IMR-90 (cell line): ENCODE measurements at regions not wholly inside any gene's neighbourhood (a gene's known extent, or its start where the extent isn't known, plus 50 kb on each side); places are given as distances from the start of the nearest gene placed in this dataset.

ENCODE experiments used
- ATAC-seq: fragments of 200-7000 bp; cut with Tn5 transposase; 2 replicates; pipeline ENCODE4 v1.9.1; 2020; ENCODE audit warnings: low read depth, mild to moderate bottlenecking, moderate library complexity
- BruUV-seq: library from RNA; stranded (reverse); fragments of 400-500 nt; replicated peaks from 2 replicates; lab custom pipeline; 2021; lab: Mats Ljungman, UMichigan
- CTCF ChIA-PET: fragments of 300-600 bp; formaldehyde crosslinking; extraction: SDS; loops from one replicate; lab custom pipeline; 2021; ENCODE audit warnings: antibody characterized with exemption; lab: Yijun Ruan, JAX
- POLR2A ChIA-PET: fragments of 300-600 bp; sonication (Branson Sonifier 250); formaldehyde crosslinking; loops from one replicate; lab custom pipeline; 2022; ENCODE audit warnings: antibody characterized with exemption; ENCODE audit not compliant: unreplicated experiment; lab: Charles Lee
- DNase-seq: peaks from one replicate; pipeline ENCODE4 v3.0.0; 2013
- H2AFZ ChIP-seq: replicated peaks from 2 replicates; pipeline ENCODE3; 2013; ENCODE audit warnings: low read length, mild to moderate bottlenecking; ENCODE audit not compliant: poor library complexity
- H2AK5ac ChIP-seq: 2 replicates; pipeline ENCODE4 v1.6.1; 2013; ENCODE audit warnings: low read depth, low read length, inconsistent platforms
- H2AK9ac ChIP-seq: replicated peaks from 2 replicates; pipeline ENCODE3; 2013; ENCODE audit warnings: mild to moderate bottlenecking, low read depth, low read length, moderate library complexity; ENCODE audit not compliant: poor library complexity
- H2BK120ac ChIP-seq: 2 replicates; pipeline ENCODE4 v1.6.1; 2013; ENCODE audit warnings: low read depth, low read length, inconsistent platforms
- H2BK15ac ChIP-seq: 3 replicates; pipeline ENCODE4 v1.6.1; 2013; ENCODE audit warnings: low read depth, low read length, inconsistent platforms
- H2BK20ac ChIP-seq: 2 replicates; pipeline ENCODE4 v1.6.1; 2013; ENCODE audit warnings: low read depth, mild to moderate bottlenecking, inconsistent platforms, low read length, moderate library complexity
- H2BK5ac ChIP-seq: 2 replicates; pipeline ENCODE4 v1.6.1; 2013; ENCODE audit warnings: mild to moderate bottlenecking, low read depth, low read length, inconsistent platforms; ENCODE audit not compliant: poor library complexity, severe bottlenecking
- H3K14ac ChIP-seq: replicated peaks from 2 replicates; pipeline ENCODE4 v1.6.1; 2013; ENCODE audit warnings: low read depth, low read length, inconsistent platforms
- H3K18ac ChIP-seq: 2 replicates; pipeline ENCODE4 v1.6.1; 2013; ENCODE audit warnings: low read depth, low read length, control low read depth
- H3K23ac ChIP-seq: 2 replicates; pipeline ENCODE4 v1.6.1; 2013; ENCODE audit warnings: low read depth, low read length, inconsistent platforms
- H3K27ac ChIP-seq: 2 replicates; pipeline ENCODE4 v1.5.1; 2013; ENCODE audit warnings: mild to moderate bottlenecking, control low read depth, low read length; ENCODE audit not compliant: insufficient read depth
- H3K27me3 ChIP-seq: 2 replicates; pipeline ENCODE4 v1.6.1; 2013; ENCODE audit warnings: low read length; ENCODE audit not compliant: control insufficient read depth, insufficient read depth
- H3K36me3 ChIP-seq: 2 replicates; pipeline ENCODE4 v1.6.1; 2013; ENCODE audit warnings: low read length, mixed read lengths; ENCODE audit not compliant: control insufficient read depth, insufficient read depth
- H3K4ac ChIP-seq: 2 replicates; pipeline ENCODE4 v1.6.1; 2013; ENCODE audit warnings: low read depth, low read length, inconsistent platforms
- H3K4me1 ChIP-seq: 2 replicates; pipeline ENCODE4 v1.6.1; 2013; ENCODE audit warnings: low read length, mixed read lengths; ENCODE audit not compliant: control insufficient read depth, insufficient read depth
- H3K4me2 ChIP-seq: 2 replicates; pipeline ENCODE4 v1.6.1; 2013; ENCODE audit warnings: low read depth, mild to moderate bottlenecking, control low read depth, low read length, moderate library complexity
- H3K4me3 ChIP-seq: 2 replicates; pipeline ENCODE4 v1.5.1; 2013; ENCODE audit warnings: low read depth, mild to moderate bottlenecking, control low read depth, low read length, moderate library complexity; ENCODE audit not compliant: insufficient read depth
- H3K56ac ChIP-seq: 2 replicates; pipeline ENCODE4 v1.6.1; 2013; ENCODE audit warnings: low read length, inconsistent platforms; ENCODE audit not compliant: insufficient read depth; ENCODE audit errors: extremely low read depth
- H3K79me1 ChIP-seq, 2 experiments: 2 replicates each; pipeline ENCODE4 v1.6.1; 2013; ENCODE audit warnings: low read length in 2 of 2, inconsistent platforms in 1 of 2, low read depth in 1 of 2
- H3K9ac ChIP-seq: 2 replicates; pipeline ENCODE4 v1.6.1; 2013; ENCODE audit warnings: low read depth, low read length, control low read depth
- H3K9me1 ChIP-seq: 2 replicates; pipeline ENCODE4 v1.6.1; 2013; ENCODE audit warnings: low read length, inconsistent platforms; ENCODE audit not compliant: insufficient read depth
- H3K9me3 ChIP-seq: 2 replicates; pipeline ENCODE4 v1.6.1; 2013; ENCODE audit warnings: low read length; ENCODE audit not compliant: control insufficient read depth, insufficient read depth
- H4K20me1 ChIP-seq: 2 replicates; pipeline ENCODE4 v1.6.1; 2013; ENCODE audit warnings: low read length, inconsistent platforms; ENCODE audit not compliant: insufficient read depth
- H4K5ac ChIP-seq: 2 replicates; pipeline ENCODE4 v1.6.1; 2013; ENCODE audit warnings: mild to moderate bottlenecking, low read depth, low read length, control low read depth
- H4K8ac ChIP-seq, 2 experiments: 2 replicates each; pipeline ENCODE4 v1.6.1; 2013; ENCODE audit warnings: low read depth in 2 of 2, low read length in 2 of 2, control low read depth in 1 of 2, inconsistent platforms in 1 of 2
- H4K91ac ChIP-seq: 2 replicates; pipeline ENCODE4 v1.6.1; 2013; ENCODE audit warnings: low read depth, low read length, inconsistent platforms; ENCODE audit not compliant: insufficient read depth
- RCOR1 ChIP-seq: IDR thresholded peaks from 2 replicates; pipeline ENCODE4 v1.6.1; 2012; ENCODE audit warnings: mild to moderate bottlenecking, low read length, improper control_type of control experiment; ENCODE audit not compliant: insufficient replicate concordance
- WGBS, 2 experiments: methylation state at CpG; one replicate each; pipeline versions ENCODE4 v1.1.5 to v1.1.7; 2013; ENCODE audit warnings: missing lambda C conversion rate in 2 of 2; ENCODE audit not compliant: insufficient read length in 1 of 2; ENCODE audit errors: extremely low coverage in 2 of 2; 5-methylcytosine and 5-hydroxymethylcytosine counted together
- dilution Hi-C: fragments of 300-500 bp; cut with HindIII; formaldehyde crosslinking; loops from one replicate; pipeline ENCODE4 v1.14.3; 2018; ENCODE audit warnings: low sequenced_read_pairs; ENCODE audit not compliant: unreplicated experiment
- in situ Hi-C: fragments of 300-500 bp; cut with MboI; formaldehyde crosslinking; loops from 3 replicates; pipeline ENCODE4 v1.14.3; 2019; ENCODE audit warnings: low sequenced_read_pairs, inconsistent platforms, mixed read lengths
- intact Hi-C: fragments of 100-400 bp; cut with micrococcal nuclease; formaldehyde crosslinking; loops from 2 replicates; pipeline ENCODE4 v1.10.0; 2022
- TF ChIP-seq, protein P1 (sequence below): fragments of 150-350 bp; IDR thresholded peaks from 2 replicates; pipeline ENCODE4 v1.6.1; 2016; ENCODE audit warnings: low read depth, mild to moderate bottlenecking, low read length, moderate library complexity, borderline replicate concordance

DNA sequence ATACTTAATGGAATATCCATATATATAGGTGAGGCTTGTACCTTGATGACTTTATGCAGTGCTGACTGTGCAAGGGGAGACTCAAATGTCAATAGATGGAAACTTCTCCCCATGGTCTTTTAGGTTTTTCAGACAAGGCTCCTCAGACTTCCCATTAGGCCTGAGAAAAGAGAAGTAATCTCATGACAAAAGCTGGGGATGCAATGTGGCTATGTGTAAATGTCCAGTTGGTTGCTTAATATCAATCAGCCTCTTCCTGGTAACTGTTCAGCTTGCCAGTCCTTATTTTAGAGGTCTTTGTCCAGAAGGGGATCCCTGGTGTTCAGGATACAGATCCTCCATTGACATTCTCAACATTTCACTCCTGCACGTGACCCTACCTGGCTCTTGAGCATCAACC is 621.1 kb upstream of the CDH18 start:
- Histone ChIP-seq H3K14ac (no peak overlapping the region), H3K27me3 (no peaks in the 10 kb centered on the region), H2BK5ac (no peak overlapping the region), H3K9me1 (no peaks in the 10 kb centered on the region), H3K18ac (no peak overlapping the region), H3K23ac (no peak overlapping the region), H4K20me1 (no peaks in the 10 kb centered on the region), H2AK9ac (no peak overlapping the region), H4K8ac (no peak overlapping the region), H3K9me3 (peaks cover 5% of the 10 kb centered on the region), H4K91ac (no peak overlapping the region), H4K5ac (no peak overlapping the region), H3K4me3 (no peak overlapping the region), H3K27ac (no peak overlapping the region), H2BK15ac (no peak overlapping the region), H2BK120ac (no peak overlapping the region), H3K36me3 (no peaks in the 10 kb centered on the region), H2AK5ac (no peak overlapping the region), H3K9ac (no peak overlapping the region), H2BK20ac (no peak overlapping the region), H3K4ac (no peak overlapping the region), H3K4me2 (no peak overlapping the region), H3K56ac (no peak overlapping the region), H2AFZ (no peak overlapping the region), H3K79me1 (no peaks in the 10 kb centered on the region), H3K4me1 (no peaks in the 10 kb centered on the region)
- in situ Hi-C loops (no loop called here), intact Hi-C loops (no loop called here), dilution Hi-C loops (no loop called here)
- CTCF ChIA-PET, result interaction anchor here (0.5 kb wide), 1 partner anchor 1295 kb away, joined by 3 read pairs; no protein-coding TSS in a partner anchor
- no CpG with 5 or more reads among the region's 1 CpG for WGBS, 2 experiments
- ATAC-seq, result no peak
- no peak for DNase-seq
- POLR2A ChIA-PET, result no interaction called here
- TF ChIP-seq, protein P1, sequence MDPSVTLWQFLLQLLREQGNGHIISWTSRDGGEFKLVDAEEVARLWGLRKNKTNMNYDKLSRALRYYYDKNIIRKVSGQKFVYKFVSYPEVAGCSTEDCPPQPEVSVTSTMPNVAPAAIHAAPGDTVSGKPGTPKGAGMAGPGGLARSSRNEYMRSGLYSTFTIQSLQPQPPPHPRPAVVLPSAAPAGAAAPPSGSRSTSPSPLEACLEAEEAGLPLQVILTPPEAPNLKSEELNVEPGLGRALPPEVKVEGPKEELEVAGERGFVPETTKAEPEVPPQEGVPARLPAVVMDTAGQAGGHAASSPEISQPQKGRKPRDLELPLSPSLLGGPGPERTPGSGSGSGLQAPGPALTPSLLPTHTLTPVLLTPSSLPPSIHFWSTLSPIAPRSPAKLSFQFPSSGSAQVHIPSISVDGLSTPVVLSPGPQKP, result no peak
- TF ChIP-seq RCOR1, result no peak
- no TSS peak for BruUV-seq
